GM19035 (cell line): ENCODE measurements at regions not wholly inside any gene's neighbourhood (a gene's known extent, or its start where the extent isn't known, plus 50 kb on each side); places are given as distances from the start of the nearest gene placed in this dataset.
"Not testable (repeated sequence)": the region's sequence is repeated elsewhere in the genome, so short reads cannot be mapped to it uniquely, and the experiment has no call there.

Source experiments
- ATAC-seq: cut with Tn5 transposase; IDR thresholded peaks from one replicate; pipeline ENCODE4 v1.9.1; 2021; ENCODE audit not compliant: unreplicated experiment

DNA sequence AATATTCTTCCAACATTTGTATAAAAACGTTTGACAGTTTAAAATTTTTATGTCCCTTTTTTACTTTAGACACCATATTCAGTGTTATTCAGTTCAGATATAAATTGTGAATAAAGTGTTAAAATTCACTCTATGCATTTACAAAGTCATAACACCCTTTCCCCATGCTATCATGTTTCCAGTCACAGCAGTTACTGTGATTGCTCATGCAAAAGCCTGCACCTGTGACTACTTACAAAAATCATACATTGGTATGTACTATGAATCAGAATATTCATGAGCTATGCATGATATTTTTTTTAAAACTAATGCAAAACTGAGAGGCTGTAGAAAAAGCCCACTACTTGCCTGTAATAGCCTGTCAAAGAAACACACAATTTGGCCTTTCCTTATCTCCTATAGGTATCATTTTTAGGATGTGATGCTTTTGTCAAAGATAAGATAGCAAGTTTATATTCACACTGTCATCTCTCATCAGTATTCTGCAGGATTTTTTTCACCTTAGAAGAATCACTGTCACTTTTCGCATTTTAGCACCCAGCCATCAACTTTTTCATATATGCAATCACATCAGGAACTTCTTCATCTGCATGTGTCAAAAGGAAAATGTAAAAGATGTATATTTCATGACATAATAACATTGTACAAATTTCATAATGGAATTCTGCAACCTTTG, 443.2 kb downstream of the C12orf50 start:
- no peak for ATAC-seq

DNA sequence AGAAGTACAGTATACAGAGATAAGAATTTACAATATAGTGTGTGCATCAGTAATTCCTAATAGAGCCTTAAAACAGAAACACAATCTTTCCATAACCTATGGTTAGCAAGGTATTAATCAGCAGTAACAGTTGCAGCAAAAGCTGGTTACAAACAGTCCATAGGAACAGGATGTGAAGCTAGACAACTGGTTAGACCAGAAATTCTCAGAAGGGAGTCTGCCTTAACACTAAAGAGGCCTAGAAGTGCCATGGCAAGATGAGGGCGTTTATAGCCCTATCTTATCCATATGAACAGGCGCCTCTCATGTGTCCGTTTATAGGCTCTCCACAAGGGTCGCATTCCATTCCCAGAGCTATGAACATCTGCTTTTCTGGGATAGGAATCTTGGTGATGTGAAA, 450.1 kb downstream of the C12orf50 start:
- ATAC-seq: not testable (repeated sequence)

DNA sequence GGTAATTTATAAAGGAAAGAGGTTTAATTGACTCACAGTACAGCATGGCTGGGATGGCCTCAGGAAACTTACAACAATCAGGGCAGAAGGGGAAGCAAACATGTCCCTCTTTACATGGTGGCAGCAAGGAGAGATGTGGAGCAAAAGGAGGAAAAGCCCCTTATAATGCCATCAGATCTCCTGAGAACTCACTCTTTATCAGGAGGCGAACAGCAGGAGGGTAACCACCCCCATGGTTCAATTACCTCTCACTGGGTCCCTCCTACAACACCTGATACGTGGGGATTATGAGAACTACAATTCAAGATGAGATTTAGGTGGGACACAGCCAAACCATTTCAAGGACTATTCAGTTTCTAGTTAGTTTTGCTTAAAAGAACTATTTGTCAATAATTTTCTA, 453.3 kb downstream of the C12orf50 start:
- no peak for ATAC-seq

DNA sequence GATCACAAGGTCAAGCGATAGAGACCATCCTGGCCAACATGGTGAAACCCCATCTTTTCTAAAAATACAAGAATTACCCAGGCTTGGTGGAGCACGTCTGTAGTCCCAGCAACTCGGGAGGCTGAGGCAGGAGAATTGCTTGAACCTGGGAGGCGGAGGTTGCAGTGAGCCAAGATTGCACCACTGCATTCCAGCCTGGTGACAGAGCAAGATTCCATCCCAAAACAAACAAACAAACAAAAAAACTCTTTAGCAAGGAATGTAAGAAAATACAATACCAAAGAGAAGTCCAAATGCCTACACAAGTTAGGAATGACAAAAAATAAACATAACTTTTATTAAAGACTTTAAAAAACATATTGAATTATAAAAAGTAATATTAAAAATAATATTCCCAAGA, 462.3 kb downstream of the C12orf50 start:
- not testable (repeated sequence) for ATAC-seq

DNA sequence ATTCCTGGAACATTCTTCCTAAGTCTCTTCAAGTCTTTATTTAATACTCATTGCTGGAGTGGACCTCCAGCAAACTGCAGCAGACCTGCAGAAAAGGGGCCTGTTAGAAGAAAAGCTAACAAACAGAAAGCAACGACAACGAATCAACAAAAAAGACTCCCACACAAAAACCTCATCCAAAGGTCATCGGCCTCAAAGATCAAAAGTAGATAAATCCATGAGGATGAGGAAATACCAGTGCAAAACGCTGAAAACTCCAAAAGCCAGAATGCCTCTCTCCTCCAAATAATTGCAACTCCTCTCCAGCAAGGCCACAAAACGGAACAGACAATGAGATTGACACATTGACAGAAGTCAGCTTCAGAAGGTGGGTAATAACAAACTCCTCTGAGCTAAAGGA, 472.2 kb downstream of the C12orf50 start:
- no peak for ATAC-seq

DNA sequence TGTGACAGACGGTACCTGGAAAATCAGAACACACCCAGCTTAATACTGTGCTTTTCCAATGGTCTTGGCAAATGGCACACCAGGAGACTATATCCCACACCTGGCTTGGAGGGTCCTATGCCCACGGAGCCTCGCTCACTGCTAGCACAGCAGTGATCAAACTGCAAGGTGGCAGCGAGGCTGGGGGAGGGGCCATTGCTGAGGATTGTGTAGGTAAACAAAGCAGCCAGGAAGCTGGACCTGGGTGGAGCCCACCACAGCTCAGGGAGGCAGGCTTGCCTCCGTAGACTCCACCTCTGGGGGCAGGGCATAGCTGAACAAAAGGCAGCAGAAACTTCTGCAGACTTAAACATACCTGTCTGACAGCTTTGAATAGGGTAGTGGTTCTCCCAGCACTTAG, 498.0 kb downstream of the C12orf50 start:
- ATAC-seq: not testable (repeated sequence)

DNA sequence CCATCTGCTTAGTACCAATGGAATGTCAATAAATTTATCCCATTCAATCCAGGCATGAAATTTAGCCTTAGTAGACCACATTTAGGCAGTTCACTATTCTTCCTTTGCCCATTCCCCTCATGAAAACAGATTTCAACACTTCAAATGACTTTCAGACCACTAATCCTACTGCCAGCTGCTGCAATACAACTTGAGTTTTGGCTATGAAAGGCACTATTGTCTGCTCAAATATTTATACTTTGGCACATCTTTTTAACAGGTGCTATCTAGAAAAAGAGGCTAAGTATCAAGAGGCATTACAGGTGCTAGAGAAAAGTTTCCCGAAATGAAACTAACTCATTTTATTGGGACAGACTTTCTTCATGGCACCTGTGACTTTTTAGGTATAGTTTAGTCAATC, 499.8 kb downstream of the C12orf50 start:
- ATAC-seq: no peak

DNA sequence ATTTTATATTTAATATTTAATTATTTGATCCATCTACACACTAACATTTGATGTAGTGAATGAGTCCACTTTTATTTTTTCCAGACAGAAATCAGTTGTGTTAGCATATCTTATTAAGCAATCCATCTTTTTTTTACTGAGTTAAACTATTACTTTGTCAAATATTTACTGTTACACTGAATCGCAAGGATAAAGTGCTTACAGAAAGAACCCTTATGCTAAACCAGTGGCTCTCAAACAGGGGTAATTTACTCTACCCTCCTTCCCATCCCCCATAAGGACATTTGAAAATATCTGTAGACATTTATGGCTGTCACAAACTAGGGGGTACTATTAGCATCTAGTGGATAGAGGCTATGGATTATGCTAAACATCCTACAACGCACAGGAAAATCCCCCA, 508.2 kb downstream of the C12orf50 start:
- no peak for ATAC-seq

DNA sequence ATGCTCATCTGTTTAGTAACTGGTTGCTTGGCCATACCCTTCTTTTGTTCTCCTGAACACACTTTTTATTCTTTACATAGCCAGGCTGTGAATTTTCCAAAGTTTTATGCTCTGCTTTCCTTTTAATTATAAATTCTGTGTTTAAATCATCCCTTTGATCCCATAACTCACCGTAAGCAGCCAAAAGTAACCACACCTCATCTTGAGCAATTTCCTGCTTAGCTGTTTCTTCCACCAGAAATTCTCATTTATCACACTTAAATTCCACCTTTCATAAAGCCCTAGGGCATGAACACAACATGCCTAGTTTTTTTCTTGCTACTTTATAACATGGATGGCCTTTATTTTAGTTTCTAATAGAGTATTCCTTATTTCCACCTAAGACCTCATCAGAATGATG, 510.7 kb downstream of the C12orf50 start:
- no peak for ATAC-seq

DNA sequence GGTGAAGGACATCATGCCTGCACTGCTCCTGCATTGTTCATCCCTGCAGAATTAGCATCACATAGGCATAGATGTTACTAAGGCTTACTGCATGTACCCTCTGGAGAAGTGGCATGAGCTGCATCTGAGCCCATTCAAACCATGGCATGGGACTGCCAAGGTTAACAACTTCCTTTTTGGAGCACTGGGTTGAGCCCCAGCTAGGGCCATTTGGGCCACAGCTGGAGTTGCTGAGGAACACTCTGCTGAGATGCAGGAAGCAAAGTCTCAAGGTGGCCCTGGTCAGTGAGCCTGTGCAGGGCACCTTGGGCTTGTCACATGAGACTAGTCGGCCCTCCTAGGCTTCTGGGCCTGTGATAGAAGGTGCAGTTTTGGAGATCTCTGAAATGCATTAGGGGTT, 511.2 kb downstream of the C12orf50 start:
- no peak for ATAC-seq

DNA sequence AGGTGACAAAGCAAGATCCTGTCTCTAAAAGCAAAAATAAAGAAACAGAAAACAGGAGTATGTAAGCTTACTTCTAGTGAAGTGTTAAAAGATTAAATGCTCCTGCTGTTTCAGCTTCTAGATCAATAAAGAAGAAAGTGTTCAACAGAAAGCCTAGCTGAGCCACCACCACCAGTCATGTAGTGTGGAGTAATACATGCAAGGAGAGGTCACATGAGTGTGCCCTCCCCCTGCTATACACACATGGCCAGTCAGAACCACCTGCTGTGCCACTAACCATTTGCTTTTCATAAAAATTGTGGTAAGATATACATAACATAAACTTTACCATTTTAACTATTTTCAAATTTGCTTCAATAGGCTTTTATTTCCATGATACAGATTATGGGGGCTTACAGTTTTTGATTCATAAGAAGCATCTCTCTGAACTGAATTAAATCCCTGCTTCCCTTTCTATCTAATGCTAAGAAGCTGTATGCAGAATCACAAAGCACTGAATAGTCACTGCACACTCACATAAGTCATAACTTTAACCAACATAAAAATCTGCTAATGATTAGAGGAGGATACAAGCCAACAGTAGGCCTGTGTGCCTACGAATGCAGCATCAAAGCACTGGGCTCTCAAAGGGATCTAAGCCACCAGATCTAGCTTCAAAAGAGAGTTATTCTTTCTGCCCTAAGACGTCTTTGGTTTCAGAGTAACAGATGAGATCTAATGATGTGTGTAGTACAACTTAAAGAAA, 515.5 kb downstream of the C12orf50 start:
- ATAC-seq: no peak

DNA sequence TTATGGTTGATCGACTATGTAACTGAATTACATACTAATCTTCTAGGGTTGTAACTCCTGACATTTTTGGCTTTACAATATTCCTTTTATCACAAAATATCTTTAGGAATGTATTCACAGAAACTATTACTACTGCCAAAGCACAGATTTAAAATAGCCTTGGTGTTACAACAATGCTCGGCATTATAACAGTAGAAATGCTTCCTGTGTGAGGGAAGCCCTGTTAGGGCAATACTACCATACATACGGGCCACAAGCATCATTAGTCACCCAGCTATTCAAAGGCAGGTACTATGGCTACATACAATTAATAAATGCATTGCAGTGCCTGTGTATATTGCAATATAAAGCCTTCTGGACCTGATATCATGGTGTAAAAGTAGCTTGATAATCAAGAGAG, 517.8 kb downstream of the C12orf50 start:
- ATAC-seq: no peak

DNA sequence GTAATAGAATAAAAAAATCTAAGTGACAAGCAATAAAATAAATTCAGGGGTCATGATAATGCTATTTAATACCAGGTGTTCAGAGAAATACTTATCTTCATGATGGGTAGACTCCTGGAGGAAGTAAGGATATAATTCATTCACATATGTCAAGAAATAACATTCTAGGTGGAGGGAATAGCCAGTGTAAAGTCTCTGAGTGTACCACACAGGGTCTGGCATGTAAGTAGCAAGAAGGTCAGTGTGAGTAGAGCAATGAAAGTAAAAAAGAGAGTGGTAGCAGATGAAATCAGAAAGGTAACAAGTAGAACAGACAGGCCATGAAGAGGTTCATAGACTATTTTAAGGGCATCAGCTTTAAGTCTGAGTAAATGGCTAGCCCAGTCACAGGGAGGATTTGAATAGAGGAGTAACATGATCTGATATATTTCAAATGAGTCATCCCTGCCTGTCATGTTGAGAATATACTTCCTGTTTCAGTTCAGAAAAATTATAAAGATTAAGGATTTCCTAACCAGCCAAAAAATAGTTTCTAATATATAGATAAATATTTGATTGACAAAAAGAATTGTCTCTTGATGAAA, 519.9 kb downstream of the C12orf50 start:
- ATAC-seq: no peak

DNA sequence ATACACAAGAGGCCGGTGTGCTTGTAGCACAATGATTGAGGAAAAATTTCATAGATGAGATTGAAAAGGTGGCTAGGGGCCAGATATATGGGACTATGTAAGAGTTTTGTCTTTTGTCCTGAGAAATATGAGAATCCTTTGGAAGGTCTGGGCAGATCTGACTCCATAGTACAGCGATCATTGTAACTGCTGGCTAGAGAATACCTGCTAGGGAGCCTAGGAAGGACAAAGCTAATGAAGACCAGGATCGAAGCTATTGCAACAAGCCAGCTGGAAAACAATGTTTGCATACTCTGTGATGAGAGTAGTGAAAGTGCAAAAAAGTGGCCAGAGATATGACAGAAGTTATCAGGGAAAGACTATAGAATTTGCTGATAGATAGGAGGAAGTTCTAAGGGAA, 537.6 kb downstream of the C12orf50 start:
- ATAC-seq: no peak

DNA sequence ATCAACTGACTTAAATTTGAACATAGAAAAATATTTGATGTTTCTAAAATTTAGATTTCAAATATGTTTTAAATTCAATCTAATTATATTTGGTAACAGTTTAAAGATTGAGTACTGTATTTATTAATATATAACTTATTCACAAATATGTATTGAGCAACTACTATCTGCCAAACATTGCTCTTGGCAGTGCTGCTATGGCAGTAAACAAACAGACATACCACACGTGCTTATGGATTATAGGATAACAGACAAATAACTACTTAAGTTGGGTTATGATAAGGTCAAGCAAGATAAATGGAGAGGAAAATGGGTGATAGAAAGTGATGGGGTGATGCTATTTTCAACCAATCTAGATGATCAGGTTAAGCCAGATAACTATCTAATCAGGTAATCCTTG, 538.1 kb downstream of the C12orf50 start:
- no peak for ATAC-seq

DNA sequence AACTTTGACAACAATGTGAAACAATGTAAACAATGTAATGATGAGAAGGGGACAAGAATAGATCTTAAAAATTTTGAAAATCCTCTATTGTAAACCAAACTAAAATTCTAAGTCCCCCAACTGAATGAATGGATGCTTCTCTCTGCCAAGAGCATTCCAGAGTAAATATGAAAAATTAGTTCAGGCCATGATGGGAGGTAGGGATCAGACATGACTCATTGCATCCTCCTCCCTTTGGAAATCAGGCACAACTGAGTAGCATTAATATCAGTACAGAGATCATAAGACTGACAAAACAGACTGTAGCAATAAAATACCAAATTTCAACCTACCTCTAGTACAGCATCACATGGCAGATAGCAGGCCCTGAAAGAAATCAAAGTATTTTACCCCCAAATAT, 559.9 kb downstream of the C12orf50 start:
- no peak for ATAC-seq

DNA sequence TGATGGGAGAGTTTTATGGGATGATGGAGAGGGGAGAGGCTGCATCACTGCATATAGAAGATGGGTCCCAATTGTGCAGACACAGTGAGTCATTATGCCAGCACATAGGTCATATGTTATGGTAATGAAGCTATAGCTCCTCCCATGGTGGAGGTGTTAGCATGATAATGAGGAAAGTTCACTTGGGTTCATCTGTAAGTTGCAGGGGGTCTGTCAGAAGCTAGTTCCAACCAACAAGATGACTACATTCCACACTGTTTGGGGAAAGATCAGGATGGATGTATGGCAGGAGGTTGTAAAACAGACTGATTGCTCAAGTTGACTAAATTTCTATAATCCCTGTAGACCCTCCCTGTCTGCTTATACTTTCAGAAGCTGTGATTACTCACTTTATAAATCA, 561.3 kb downstream of the C12orf50 start:
- ATAC-seq: no peak

DNA sequence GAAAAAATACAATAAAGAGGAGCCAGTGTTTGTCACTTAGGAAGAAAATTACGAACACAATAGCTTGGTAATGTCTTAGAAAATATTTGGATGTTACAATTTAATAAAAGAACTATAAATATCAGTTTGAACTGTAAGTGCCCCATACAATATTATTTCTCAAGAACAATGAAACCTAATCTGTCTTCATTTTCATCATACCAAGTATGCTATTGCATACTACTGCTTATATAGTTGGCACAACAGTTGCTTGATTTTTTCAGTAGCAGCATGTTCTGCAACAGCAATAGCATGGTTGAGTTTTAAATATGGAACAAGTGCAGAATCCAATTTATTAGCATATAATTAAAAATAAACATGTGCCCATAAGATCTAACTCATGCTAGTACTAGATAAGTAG, 564.6 kb downstream of the C12orf50 start:
- ATAC-seq: no peak

DNA sequence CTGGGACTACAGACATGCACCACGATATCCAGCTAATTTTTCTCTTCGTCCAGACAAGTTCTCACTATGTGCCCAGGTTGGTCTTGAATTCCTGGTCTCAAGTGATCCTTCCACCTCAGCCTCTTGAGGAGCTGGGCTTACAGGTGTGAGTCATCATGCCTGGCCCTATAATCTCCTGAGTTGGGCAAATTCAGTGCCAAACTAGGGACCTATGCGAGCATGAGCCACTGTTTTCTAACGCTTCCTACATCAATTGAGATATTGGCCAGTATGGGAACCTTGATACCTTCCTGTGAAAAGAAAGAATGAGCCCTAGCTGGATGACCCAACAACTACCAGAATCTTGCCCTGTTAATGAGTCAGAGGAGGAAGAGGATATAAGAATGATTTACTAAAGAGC, 585.2 kb downstream of the C12orf50 start:
- ATAC-seq: no peak

DNA sequence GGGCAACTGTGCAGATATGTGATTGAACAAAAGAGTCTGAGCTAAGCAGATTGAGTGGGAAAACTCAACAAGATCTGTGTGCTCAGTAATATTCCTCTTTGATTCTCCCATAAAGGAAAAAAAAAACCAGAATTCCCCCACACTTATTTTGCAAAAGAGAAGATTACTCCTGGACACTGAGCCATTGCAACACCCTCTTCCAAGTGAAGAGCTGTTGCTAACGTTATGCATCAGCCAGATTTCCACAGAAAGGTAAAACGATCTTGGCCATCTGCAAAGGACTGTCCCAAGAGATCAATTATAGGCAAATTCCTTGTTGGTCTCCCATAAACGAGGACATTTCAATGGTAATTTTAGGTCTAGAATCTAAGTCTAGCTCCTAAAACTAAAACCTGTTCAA, 587.7 kb downstream of the C12orf50 start:
- no peak for ATAC-seq

DNA sequence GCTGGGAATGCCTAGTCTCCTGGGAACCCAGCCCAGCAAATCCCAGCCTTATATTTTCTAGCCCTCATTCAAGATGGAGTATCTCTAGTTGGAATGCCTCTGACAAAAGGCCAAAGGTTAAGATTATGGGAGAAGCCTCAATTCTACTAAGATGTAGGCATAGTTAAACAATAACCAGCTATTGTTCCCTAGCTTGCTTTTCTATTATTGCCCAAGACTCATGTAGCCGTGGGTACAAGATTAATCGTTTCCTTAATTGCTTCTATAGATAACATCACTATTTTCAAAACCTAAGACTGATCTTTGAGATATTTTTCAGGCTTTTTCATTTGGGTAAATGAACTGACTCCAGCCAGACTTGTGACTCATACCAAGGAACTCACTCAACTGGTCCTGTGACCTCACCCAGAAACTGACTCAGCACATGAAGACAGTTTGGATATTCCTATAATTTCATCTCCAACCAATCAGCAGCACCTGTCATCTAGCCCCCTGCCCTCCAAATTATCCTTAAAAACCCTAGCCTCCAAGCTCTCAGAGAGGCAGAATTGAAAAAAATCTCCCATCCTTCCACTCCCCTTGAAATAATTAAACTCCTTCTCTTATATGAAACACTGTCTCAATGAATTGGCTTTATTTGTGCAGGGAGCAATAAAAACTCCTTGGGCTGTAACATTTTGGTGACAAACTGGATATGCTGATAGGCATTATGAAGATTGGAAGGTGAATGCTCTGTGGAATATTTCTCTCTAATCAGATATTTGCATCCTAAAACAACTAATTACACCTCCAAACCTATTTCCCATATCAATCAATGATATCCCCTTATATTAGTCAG, 589.0 kb downstream of the C12orf50 start:
- ATAC-seq: no peak

DNA sequence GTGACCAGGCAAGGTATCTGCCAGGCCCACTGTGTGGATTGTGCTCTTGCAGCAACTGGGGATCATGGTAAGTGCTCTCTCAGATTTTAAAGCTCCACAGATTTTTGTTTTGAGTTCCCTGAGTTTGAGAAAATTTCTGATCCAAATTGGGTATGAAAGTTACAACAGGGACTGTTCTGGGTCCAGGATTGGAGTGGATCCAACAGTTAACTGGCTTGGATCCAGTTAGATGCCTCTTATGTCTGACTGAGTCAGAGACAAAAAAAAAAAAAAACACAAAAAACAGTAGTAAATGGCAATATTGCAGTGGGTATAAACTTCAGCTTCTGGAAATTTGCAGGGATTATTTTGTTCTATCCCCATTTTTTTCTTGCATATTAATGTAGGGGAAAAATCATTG, 598.8 kb downstream of the C12orf50 start:
- no peak for ATAC-seq
